ENCODE measurements at regions not wholly inside any gene's neighbourhood (a gene's known extent, or its start where the extent isn't known, plus 50 kb on each side); places are given as distances from the start of the nearest gene placed in this dataset.

DNA sequence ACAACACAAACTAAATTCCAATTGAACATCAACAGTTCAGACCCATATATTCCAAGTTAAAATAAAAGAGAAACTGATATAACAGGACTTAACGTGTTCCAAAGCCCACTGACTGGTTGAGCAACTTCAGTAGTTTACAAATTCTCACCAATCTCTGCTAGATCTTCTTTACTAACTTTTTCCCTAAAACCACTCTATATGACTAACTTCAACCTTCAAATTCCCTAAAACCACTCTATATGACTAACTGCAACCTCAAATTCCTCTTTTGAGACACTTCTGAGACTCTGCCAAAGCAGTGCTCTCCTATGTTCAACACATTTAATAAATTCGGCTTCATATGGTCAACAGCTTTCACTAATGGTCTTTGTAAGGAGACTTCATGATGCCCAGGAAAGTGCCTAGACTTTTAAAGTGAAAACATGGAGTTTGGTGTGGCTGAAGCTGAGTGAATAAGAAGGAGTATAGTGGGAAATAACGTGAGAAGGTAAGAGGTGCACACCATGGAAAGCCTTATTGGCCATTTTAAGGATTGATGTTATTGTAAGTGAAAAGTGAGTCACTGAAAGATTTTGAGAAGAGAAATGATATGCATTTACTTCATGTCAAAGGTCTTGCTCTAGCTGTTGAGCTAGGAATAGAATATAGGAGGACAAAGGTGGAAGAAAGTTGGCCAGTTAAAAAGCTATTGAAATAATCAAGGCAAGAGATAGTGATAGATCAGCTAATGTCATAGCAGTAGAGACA, 134.0 kb upstream of the HCRTR2 start:
- no peak overlapping the region for H2BK5ac ChIP-seq (ENCODE audit: low read depth, low read length, poor library complexity, severe bottlenecking)
- WGBS = 77% methylated on average over 3 of the region's 3 CpGs

DNA sequence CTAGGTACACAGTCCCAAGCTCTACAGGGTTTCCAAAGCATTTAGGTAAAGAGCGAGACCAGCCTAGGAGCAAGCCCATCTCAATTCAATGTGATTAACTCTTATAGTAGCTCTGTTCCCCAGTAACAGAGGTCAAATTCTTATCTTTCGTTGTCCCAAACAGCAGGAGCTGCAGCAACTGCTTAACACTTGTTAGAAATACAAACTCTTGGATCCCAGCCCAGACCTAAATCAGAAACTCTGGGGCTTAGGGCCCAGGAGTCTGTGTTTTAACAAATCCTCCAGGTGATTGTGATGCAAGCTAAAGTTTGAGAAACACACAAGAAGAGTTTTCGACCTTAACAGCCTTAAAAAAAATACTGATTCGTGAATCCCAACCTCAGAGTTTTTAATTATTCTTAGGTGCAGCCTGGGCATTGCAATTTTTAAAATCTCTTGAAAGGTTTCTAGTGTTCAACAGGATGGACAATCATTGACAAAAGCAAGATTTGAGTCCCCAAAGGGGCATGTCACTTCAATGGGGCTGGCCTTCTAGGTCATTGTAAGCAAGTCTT, 127.4 kb upstream of the HCRTR2 start:
- H2AFZ ChIP-seq (ENCODE audit: low read depth, low read length) = no peak overlapping the region

More for the DNA sequence above, 134.0 kb upstream of the HCRTR2 start:
- H3K79me1 ChIP-seq (replicated peaks; ENCODE audit: low read length, poor library complexity, severe bottlenecking) = no peaks in the 10 kb centered on the region
- H3K4ac ChIP-seq (ENCODE audit: low read depth in 1 of 2, low read length in 2 of 2) = no peak overlapping the region
- H3K14ac ChIP-seq (ENCODE audit: low read length in 2 of 2) = no peak overlapping the region
- H3K27ac ChIP-seq (ENCODE audit: low read length, poor library complexity, severe bottlenecking) = no peak overlapping the region
- no peak overlapping the region for H3K9ac ChIP-seq (ENCODE audit: low read length)
- no peak overlapping the region for H2BK120ac ChIP-seq (ENCODE audit: low read depth, low read length)
- H2AK5ac ChIP-seq (ENCODE audit: low read length, severe bottlenecking) = no peak overlapping the region
- no peaks in the 10 kb centered on the region for H3K9me3 ChIP-seq (ENCODE audit: control insufficient read depth, low read length)
- H4K91ac ChIP-seq (ENCODE audit: low read length) = no peak overlapping the region
- no peak overlapping the region for H2BK12ac ChIP-seq (ENCODE audit: low read length in 2 of 2)
- H3K4me3 ChIP-seq (ENCODE audit: insufficient read depth in 1 of 2, low read depth in 1 of 2, low read length in 2 of 2) = no peak overlapping the region
- no peak overlapping the region for H4K8ac ChIP-seq (ENCODE audit: low read length)
- peak; percentile 67 for DNase-seq
- no peak overlapping the region for H3K23ac ChIP-seq (ENCODE audit: low read length in 2 of 2)
- no peaks in the 10 kb centered on the region for H3K4me1 ChIP-seq (ENCODE audit: control insufficient read depth, insufficient read depth, low read depth, low read length)
- H2BK15ac ChIP-seq (ENCODE audit: low read depth, poor library complexity, severe bottlenecking) = no peak overlapping the region
- H3K4me2 ChIP-seq (ENCODE audit: low read length, poor library complexity, severe bottlenecking) = no peak overlapping the region
- H2AFZ ChIP-seq (ENCODE audit: low read depth, low read length) = no peak overlapping the region
- no peak overlapping the region for H3K18ac ChIP-seq (ENCODE audit: low read depth in 1 of 2, low read length in 2 of 2)
- H3K36me3 ChIP-seq (ENCODE audit: control insufficient read depth in 1 of 2, insufficient read depth in 2 of 2, low read depth in 1 of 2, low read length in 2 of 2) = no peaks in the 10 kb centered on the region
- no peaks in the 10 kb centered on the region for H3K27me3 ChIP-seq (ENCODE audit: control insufficient read depth in 1 of 2, insufficient read depth in 1 of 2, low read length in 2 of 2)

DNA sequence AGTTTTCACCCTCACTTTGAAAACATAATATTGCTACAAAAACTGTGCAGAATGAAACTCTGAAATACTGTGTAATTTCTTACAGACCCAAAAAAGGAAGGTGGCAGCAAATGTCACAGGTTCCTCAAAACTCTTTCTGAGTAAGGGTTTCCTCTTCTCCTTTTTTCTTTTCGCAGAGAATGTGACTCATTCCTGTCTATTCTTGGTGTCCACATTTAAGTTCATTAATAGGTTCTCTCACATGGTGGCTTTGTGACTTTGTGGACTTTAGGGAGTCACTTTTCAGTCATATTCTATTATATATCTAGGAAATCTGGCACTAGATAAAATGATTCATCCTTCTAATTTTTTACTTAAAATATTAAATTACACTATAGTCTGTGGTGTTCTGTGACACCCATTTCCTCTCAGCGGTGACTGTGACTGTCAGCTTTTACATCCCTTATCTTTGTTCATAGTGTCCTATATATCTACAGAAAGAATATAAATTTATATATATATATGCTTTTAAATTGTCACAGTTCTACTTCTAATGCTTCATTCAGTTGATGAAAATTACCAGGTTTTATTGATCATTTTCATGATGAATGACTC, 126.8 kb upstream of the HCRTR2 start:
- Histone ChIP-seq H3K4me1 (ENCODE audit: control insufficient read depth, insufficient read depth, low read depth, low read length) (no peaks in the 10 kb centered on the region), H2BK15ac (ENCODE audit: low read depth, poor library complexity, severe bottlenecking) (no peak overlapping the region), H4K91ac (ENCODE audit: low read length) (no peak overlapping the region), H2BK5ac (ENCODE audit: low read depth, low read length, poor library complexity, severe bottlenecking) (no peak overlapping the region), H3K79me1 (replicated peaks; ENCODE audit: low read length, poor library complexity, severe bottlenecking) (no peaks in the 10 kb centered on the region), H3K9me3 (ENCODE audit: control insufficient read depth, low read length) (no peaks in the 10 kb centered on the region), H4K8ac (ENCODE audit: low read length) (no peak overlapping the region), H3K36me3 (ENCODE audit: control insufficient read depth in 1 of 2, insufficient read depth in 2 of 2, low read depth in 1 of 2, low read length in 2 of 2) (no peaks in the 10 kb centered on the region), H2AK5ac (ENCODE audit: low read length, severe bottlenecking) (no peak overlapping the region), H3K27ac (ENCODE audit: low read length, poor library complexity, severe bottlenecking) (no peak overlapping the region), H3K4me2 (ENCODE audit: low read length, poor library complexity, severe bottlenecking) (no peak overlapping the region), H2BK12ac (ENCODE audit: low read length in 2 of 2) (no peak overlapping the region), H3K18ac (ENCODE audit: low read depth in 1 of 2, low read length in 2 of 2) (no peak overlapping the region), H3K14ac (ENCODE audit: low read length in 2 of 2) (no peak overlapping the region), H3K27me3 (ENCODE audit: control insufficient read depth in 1 of 2, insufficient read depth in 1 of 2, low read length in 2 of 2) (no peaks in the 10 kb centered on the region), H2BK120ac (ENCODE audit: low read depth, low read length) (no peak overlapping the region), H3K4me3 (ENCODE audit: insufficient read depth in 1 of 2, low read depth in 1 of 2, low read length in 2 of 2) (no peak overlapping the region), H3K23ac (ENCODE audit: low read length in 2 of 2) (no peak overlapping the region), H3K4ac (ENCODE audit: low read depth in 1 of 2, low read length in 2 of 2) (no peak overlapping the region), H3K9ac (ENCODE audit: low read length) (no peak overlapping the region), H2AFZ (ENCODE audit: low read depth, low read length) (no peak overlapping the region)
- WGBS = no CpG with 5 or more reads among the region's 2 CpGs
- no peak for DNase-seq

More for the DNA sequence above, 127.4 kb upstream of the HCRTR2 start:
- no peak overlapping the region for H3K9ac ChIP-seq (ENCODE audit: low read length)
- H3K9me3 ChIP-seq (ENCODE audit: control insufficient read depth, low read length) = no peaks in the 10 kb centered on the region
- no peaks in the 10 kb centered on the region for H3K27me3 ChIP-seq (ENCODE audit: control insufficient read depth in 1 of 2, insufficient read depth in 1 of 2, low read length in 2 of 2)
- H3K4me3 ChIP-seq (ENCODE audit: insufficient read depth in 1 of 2, low read depth in 1 of 2, low read length in 2 of 2) = no peak overlapping the region
- H2BK15ac ChIP-seq (ENCODE audit: low read depth, poor library complexity, severe bottlenecking) = no peak overlapping the region
- no peaks in the 10 kb centered on the region for H3K4me1 ChIP-seq (ENCODE audit: control insufficient read depth, insufficient read depth, low read depth, low read length)
- DNase-seq = no peak
- 60% methylated on average over 3 of the region's 4 CpGs for WGBS
- no peak overlapping the region for H3K14ac ChIP-seq (ENCODE audit: low read length in 2 of 2)
- H2BK12ac ChIP-seq (ENCODE audit: low read length in 2 of 2) = no peak overlapping the region
- no peak overlapping the region for H2BK5ac ChIP-seq (ENCODE audit: low read depth, low read length, poor library complexity, severe bottlenecking)
- H4K91ac ChIP-seq (ENCODE audit: low read length) = no peak overlapping the region
- no peak overlapping the region for H3K4ac ChIP-seq (ENCODE audit: low read depth in 1 of 2, low read length in 2 of 2)
- H2BK120ac ChIP-seq (ENCODE audit: low read depth, low read length) = no peak overlapping the region
- H3K27ac ChIP-seq (ENCODE audit: low read length, poor library complexity, severe bottlenecking) = no peak overlapping the region
- no peaks in the 10 kb centered on the region for H3K79me1 ChIP-seq (replicated peaks; ENCODE audit: low read length, poor library complexity, severe bottlenecking)
- no peak overlapping the region for H2AK5ac ChIP-seq (ENCODE audit: low read length, severe bottlenecking)
- H4K8ac ChIP-seq (ENCODE audit: low read length) = no peak overlapping the region
- no peaks in the 10 kb centered on the region for H3K36me3 ChIP-seq (ENCODE audit: control insufficient read depth in 1 of 2, insufficient read depth in 2 of 2, low read depth in 1 of 2, low read length in 2 of 2)
- no peak overlapping the region for H3K4me2 ChIP-seq (ENCODE audit: low read length, poor library complexity, severe bottlenecking)
- H3K23ac ChIP-seq (ENCODE audit: low read length in 2 of 2) = no peak overlapping the region
- H3K18ac ChIP-seq (ENCODE audit: low read depth in 1 of 2, low read length in 2 of 2) = no peak overlapping the region

DNA sequence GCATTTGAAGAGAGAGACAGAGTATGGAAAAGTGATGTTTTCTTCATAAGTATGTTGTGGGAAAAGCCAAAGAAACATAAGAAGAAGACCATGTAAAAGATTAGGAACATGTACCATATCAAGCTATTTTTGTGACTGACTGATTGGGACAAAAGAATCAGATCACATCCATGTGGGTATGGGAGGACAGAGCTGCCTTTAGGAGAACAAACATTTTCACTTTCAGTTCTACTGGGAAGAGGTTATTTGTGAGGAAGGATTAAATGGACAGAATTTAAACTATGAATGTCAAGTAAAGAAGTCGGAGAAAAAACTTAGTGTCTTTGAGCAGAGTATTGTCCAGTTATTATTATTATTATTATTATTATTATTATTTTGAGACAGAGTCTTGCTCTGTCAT, 124.4 kb upstream of the HCRTR2 start:
- Histone ChIP-seq H2BK15ac (ENCODE audit: low read depth, poor library complexity, severe bottlenecking) (no peak overlapping the region), H4K91ac (ENCODE audit: low read length) (no peak overlapping the region), H3K27me3 (ENCODE audit: control insufficient read depth in 1 of 2, insufficient read depth in 1 of 2, low read length in 2 of 2) (no peaks in the 10 kb centered on the region), H3K27ac (ENCODE audit: low read length, poor library complexity, severe bottlenecking) (no peak overlapping the region), H3K79me1 (replicated peaks; ENCODE audit: low read length, poor library complexity, severe bottlenecking) (no peaks in the 10 kb centered on the region), H4K8ac (ENCODE audit: low read length) (no peak overlapping the region), H3K18ac (ENCODE audit: low read depth in 1 of 2, low read length in 2 of 2) (no peak overlapping the region), H2AK5ac (ENCODE audit: low read length, severe bottlenecking) (no peak overlapping the region), H3K4me3 (ENCODE audit: insufficient read depth in 1 of 2, low read depth in 1 of 2, low read length in 2 of 2) (no peak overlapping the region), H3K4me1 (ENCODE audit: control insufficient read depth, insufficient read depth, low read depth, low read length) (no peaks in the 10 kb centered on the region), H3K4ac (ENCODE audit: low read depth in 1 of 2, low read length in 2 of 2) (no peak overlapping the region), H2BK120ac (ENCODE audit: low read depth, low read length) (no peak overlapping the region), H3K23ac (ENCODE audit: low read length in 2 of 2) (no peak overlapping the region), H3K9ac (ENCODE audit: low read length) (no peak overlapping the region), H2AFZ (ENCODE audit: low read depth, low read length) (no peak overlapping the region), H3K14ac (ENCODE audit: low read length in 2 of 2) (no peak overlapping the region), H2BK12ac (ENCODE audit: low read length in 2 of 2) (no peak overlapping the region), H3K9me3 (ENCODE audit: control insufficient read depth, low read length) (no peaks in the 10 kb centered on the region), H2BK5ac (ENCODE audit: low read depth, low read length, poor library complexity, severe bottlenecking) (no peak overlapping the region), H3K4me2 (ENCODE audit: low read length, poor library complexity, severe bottlenecking) (no peak overlapping the region), H3K36me3 (ENCODE audit: control insufficient read depth in 1 of 2, insufficient read depth in 2 of 2, low read depth in 1 of 2, low read length in 2 of 2) (no peaks in the 10 kb centered on the region)
- no peak for DNase-seq
- WGBS = no CpG with 5 or more reads among the region's 1 CpG

Measured in mesenchymal stem cell (in vitro differentiated cells and primary cell).